HG03175 (cell line): ENCODE measurements at regions not wholly inside any gene's neighbourhood (a gene's known extent, or its start where the extent isn't known, plus 50 kb on each side); places are given as distances from the start of the nearest gene placed in this dataset.

Experiments used
- ATAC-seq: cut with Tn5 transposase; IDR thresholded peaks from one replicate; pipeline ENCODE4 v1.9.1; 2021; ENCODE audit warnings: mild to moderate bottlenecking, moderate library complexity; ENCODE audit not compliant: unreplicated experiment

- ATAC-seq, result no peak
These were observed 217.5 kb downstream of the SOX9 start for GRCh38 chr17:72338304-72338703.

GRCh38 chr17:72338847-72339790 lies 218.3 kb downstream of the SOX9 start:
- no peak for ATAC-seq

- ATAC-seq, result no peak
These were observed 220.0 kb downstream of the SOX9 start for GRCh38 chr17:72340836-72341235.

- ATAC-seq, result no peak
These were observed 221.2 kb downstream of the SOX9 start for GRCh38 chr17:72342061-72342460.

GRCh38 chr17:72342627-72343527 lies 222.1 kb downstream of the SOX9 start:
- no peak for ATAC-seq

GRCh38 chr17:72343911-72344310 lies 223.1 kb downstream of the SOX9 start:
- no peak for ATAC-seq

GRCh38 chr17:72344613-72345012 lies 223.8 kb downstream of the SOX9 start:
- no peak for ATAC-seq

- ATAC-seq, result no peak
These were observed 224.3 kb downstream of the SOX9 start for GRCh38 chr17:72345088-72345487.

- no peak for ATAC-seq
These were observed 224.7 kb downstream of the SOX9 start for GRCh38 chr17:72345536-72345935.

GRCh38 chr17:72346306-72346705 lies 225.5 kb downstream of the SOX9 start:
- no peak for ATAC-seq

GRCh38 chr17:72349011-72349410 lies 228.2 kb downstream of the SOX9 start:
- no peak for ATAC-seq

- ATAC-seq, result no peak
These were observed 228.7 kb downstream of the SOX9 start for GRCh38 chr17:72349491-72349995.

- no peak for ATAC-seq
These were observed 229.3 kb downstream of the SOX9 start for GRCh38 chr17:72350073-72350472.

GRCh38 chr17:72351365-72351764 lies 230.5 kb downstream of the SOX9 start:
- no peak for ATAC-seq

- ATAC-seq, result no peak
These were observed 231.1 kb downstream of the SOX9 start for GRCh38 chr17:72351884-72352346.

- no peak for ATAC-seq
These were observed 232.7 kb downstream of the SOX9 start for GRCh38 chr17:72353502-72353901.

GRCh38 chr17:72354071-72354470 lies 233.3 kb downstream of the SOX9 start:
- ATAC-seq, result no peak

- ATAC-seq, result no peak
These were observed 237.0 kb downstream of the SOX9 start for GRCh38 chr17:72357764-72358365.

- no peak for ATAC-seq
These were observed 237.6 kb downstream of the SOX9 start for GRCh38 chr17:72358465-72358864.

GRCh38 chr17:72359274-72359673 lies 238.5 kb downstream of the SOX9 start:
- ATAC-seq, result no peak

- no peak for ATAC-seq
These were observed 239.0 kb downstream of the SOX9 start for GRCh38 chr17:72359811-72360210.
